PC-3 (cell line): ENCODE measurements at regions not wholly inside any gene's neighbourhood (a gene's known extent, or its start where the extent isn't known, plus 50 kb on each side); places are given as distances from the start of the nearest gene placed in this dataset.

Source experiments
- ATAC-seq: fragments of 200-7000 bp; cut with Tn5 transposase; 2 replicates; pipeline ENCODE4 v1.9.1; 2020; ENCODE audit warnings: mild to moderate bottlenecking, moderate library complexity
- BruUV-seq: library from RNA; stranded (reverse); fragments of 400-500 nt; replicated peaks from 2 replicates; lab custom pipeline; 2021; lab: Mats Ljungman, UMichigan
- CTCF ChIA-PET: fragments of 300-600 bp; sonication (Branson Sonifier 250); formaldehyde crosslinking; loops from one replicate; lab custom pipeline; 2022; ENCODE audit warnings: antibody characterized with exemption; lab: Charles Lee
- POLR2A ChIA-PET: fragments of 300-600 bp; sonication (Branson Sonifier 250); formaldehyde crosslinking; loops from one replicate; lab custom pipeline; 2022; ENCODE audit warnings: antibody characterized with exemption; ENCODE audit not compliant: unreplicated experiment; lab: Charles Lee
- DNase-seq: peaks from one replicate; pipeline ENCODE4 v3.0.0-alpha.2; 2015
- H2AFZ ChIP-seq: fragments of 300-600 bp; sonication (generic); 2 replicates; pipeline ENCODE4 v1.6.0; 2016; ENCODE audit warnings: antibody characterized with exemption, low read length
- H3F3A ChIP-seq: fragments of 300-600 bp; sonication (generic); one replicate; pipeline ENCODE4 v1.6.0; 2017; ENCODE audit warnings: antibody characterized with exemption, low read length, control low read depth, mild to moderate bottlenecking; ENCODE audit not compliant: unreplicated experiment
- H3K27ac ChIP-seq: fragments of 300-600 bp; sonication (generic); 2 replicates; pipeline ENCODE4 v1.5.1; 2016; ENCODE audit warnings: mild to moderate bottlenecking, low read length
- H3K27me3 ChIP-seq: fragments of 300-600 bp; sonication (generic); 2 replicates; pipeline ENCODE4 v1.6.1; 2016; ENCODE audit warnings: low read length, mixed read lengths
- H3K36me3 ChIP-seq: fragments of 300-600 bp; sonication (generic); 2 replicates; pipeline ENCODE4 v1.6.1; 2016; ENCODE audit warnings: low read depth, mixed run types, low read length, mixed read lengths
- H3K4me1 ChIP-seq: fragments of 300-600 bp; sonication (generic); 2 replicates; pipeline ENCODE4 v1.5.1; 2016; ENCODE audit warnings: low read length; ENCODE audit not compliant: insufficient read depth
- H3K4me2 ChIP-seq: fragments of 300-600 bp; sonication (generic); 2 replicates; pipeline ENCODE4 v1.6.0; 2016; ENCODE audit warnings: low read length
- H3K4me3 ChIP-seq: fragments of 300-600 bp; sonication (generic); 2 replicates; pipeline ENCODE4 v1.5.1; 2016; ENCODE audit warnings: mild to moderate bottlenecking, low read length, mixed read lengths
- H3K79me2 ChIP-seq: fragments of 300-600 bp; sonication (generic); 2 replicates; pipeline ENCODE4 v1.6.1; 2017; ENCODE audit warnings: low read length, mixed read lengths
- H3K9ac ChIP-seq: fragments of 300-600 bp; sonication (generic); 2 replicates; pipeline ENCODE4 v1.6.0; 2016; ENCODE audit warnings: mild to moderate bottlenecking, low read length
- H3K9me2 ChIP-seq: fragments of 300-600 bp; sonication (generic); replicated peaks from 2 replicates; pipeline ENCODE4 v1.6.1; 2016; ENCODE audit warnings: mixed run types, low read length, mixed read lengths
- H3K9me3 ChIP-seq: fragments of 300-600 bp; sonication (generic); 2 replicates; pipeline ENCODE4 v1.6.1; 2016; ENCODE audit warnings: low read length, mixed read lengths
- H4K20me1 ChIP-seq: fragments of 300-600 bp; sonication (generic); 2 replicates; pipeline ENCODE4 v1.6.1; 2016; ENCODE audit warnings: low read length, mixed read lengths
- CTCF ChIP-seq: fragments of 300-600 bp; sonication (generic); conservative IDR thresholded peaks from 2 replicates; pipeline ENCODE4 v1.5.1; 2017; ENCODE audit warnings: antibody characterized with exemption, low read depth, mild to moderate bottlenecking, low read length
- EZH2 ChIP-seq: fragments of 300-600 bp; sonication (generic); IDR thresholded peaks from one replicate; pipeline ENCODE4 v1.6.1; 2017; ENCODE audit warnings: antibody characterized with exemption, mild to moderate bottlenecking, low read length; ENCODE audit not compliant: unreplicated experiment
- EZH2phosphoT487 ChIP-seq: fragments of 300-600 bp; sonication (generic); IDR thresholded peaks from 2 replicates; pipeline ENCODE4 v1.6.1; 2018; ENCODE audit warnings: mild to moderate bottlenecking, antibody characterized with exemption, low read length, borderline replicate concordance
- intact Hi-C: fragments of 100-400 bp; cut with micrococcal nuclease; formaldehyde crosslinking; loops from 2 replicates; pipeline ENCODE4 v1.9.0; 2023

GRCh38 chr5:145685417-145685816 lies 149.7 kb downstream of the PRELID2 start:
- BruUV-seq, result no TSS peak
- H3K79me2 ChIP-seq, result no peaks in the 10 kb centered on the region
- no peak overlapping the region for H2AFZ ChIP-seq
- no peaks in the 10 kb centered on the region for H3K36me3 ChIP-seq
- ATAC-seq (no peak), DNase-seq (no peak)
- ChIA-PET POLR2A (no interaction called here), CTCF (no interaction called here)
- no peaks in the 10 kb centered on the region for H3K9me2 ChIP-seq
- H3F3A ChIP-seq, result no peaks in the 10 kb centered on the region
- no peaks in the 10 kb centered on the region for H3K27me3 ChIP-seq
- TF ChIP-seq EZH2phosphoT487 (no peak), CTCF (no peak), EZH2 (no peak)
- no peaks in the 10 kb centered on the region for H3K9me3 ChIP-seq
- H3K9ac ChIP-seq, result no peak overlapping the region
- no peak overlapping the region for H3K4me3 ChIP-seq
- no peak overlapping the region for H3K27ac ChIP-seq
- H3K4me2 ChIP-seq, result no peak overlapping the region
- intact Hi-C loops, result loop anchor here (10.0 kb wide), 1 partner anchor 199 kb away; no protein-coding TSS in a partner anchor
- no peaks in the 10 kb centered on the region for H3K4me1 ChIP-seq
- H4K20me1 ChIP-seq, result no peaks in the 10 kb centered on the region

- Histone ChIP-seq H3K4me3 (no peak overlapping the region), H4K20me1 (no peaks in the 10 kb centered on the region), H3K27me3 (no peaks in the 10 kb centered on the region), H3K4me2 (no peak overlapping the region), H3K9ac (no peak overlapping the region), H3K9me2 (no peaks in the 10 kb centered on the region), H3K9me3 (no peaks in the 10 kb centered on the region), H2AFZ (no peak overlapping the region), H3F3A (no peaks in the 10 kb centered on the region), H3K4me1 (no peaks in the 10 kb centered on the region), H3K27ac (no peak overlapping the region), H3K79me2 (no peaks in the 10 kb centered on the region), H3K36me3 (no peaks in the 10 kb centered on the region)
- BruUV-seq, result no TSS peak
- intact Hi-C loops, result loop anchor here (10.0 kb wide), 1 partner anchor 201 kb away; no protein-coding TSS in a partner anchor
- TF ChIP-seq CTCF (no peak), EZH2 (no peak), EZH2phosphoT487 (no peak)
- ATAC-seq (no peak), DNase-seq (no peak)
- ChIA-PET CTCF (no interaction called here), POLR2A (no interaction called here)
These were observed 151.7 kb downstream of the PRELID2 start for GRCh38 chr5:145683431-145683830.

- Histone ChIP-seq H2AFZ (no peak overlapping the region), H3K79me2 (no peaks in the 10 kb centered on the region), H3K4me2 (no peak overlapping the region), H3K4me1 (no peaks in the 10 kb centered on the region), H3K4me3 (no peak overlapping the region), H3F3A (no peaks in the 10 kb centered on the region), H3K36me3 (no peaks in the 10 kb centered on the region), H3K9ac (no peak overlapping the region), H3K27me3 (no peaks in the 10 kb centered on the region), H3K9me2 (no peaks in the 10 kb centered on the region), H4K20me1 (no peaks in the 10 kb centered on the region), H3K27ac (no peak overlapping the region), H3K9me3 (no peaks in the 10 kb centered on the region)
- CTCF ChIA-PET, result no interaction called here
- POLR2A ChIA-PET, result no interaction called here
- TF ChIP-seq EZH2 (no peak), EZH2phosphoT487 (no peak), CTCF (no peak)
- no peak for DNase-seq
- no peak for ATAC-seq
- BruUV-seq, result no TSS peak
- intact Hi-C loops, result loop anchor here (10.0 kb wide), 1 partner anchor 202 kb away; no protein-coding TSS in a partner anchor
These were observed 152.8 kb downstream of the PRELID2 start for GRCh38 chr5:145682197-145682899.
